ENCODE measurements at regions not wholly inside any gene's neighbourhood (a gene's known extent, or its start where the extent isn't known, plus 50 kb on each side); places are given as distances from the start of the nearest gene placed in this dataset.
"Not testable (repeated sequence)": the region's sequence is repeated elsewhere in the genome, so short reads cannot be mapped to it uniquely, and the experiment has no call there.

DNA sequence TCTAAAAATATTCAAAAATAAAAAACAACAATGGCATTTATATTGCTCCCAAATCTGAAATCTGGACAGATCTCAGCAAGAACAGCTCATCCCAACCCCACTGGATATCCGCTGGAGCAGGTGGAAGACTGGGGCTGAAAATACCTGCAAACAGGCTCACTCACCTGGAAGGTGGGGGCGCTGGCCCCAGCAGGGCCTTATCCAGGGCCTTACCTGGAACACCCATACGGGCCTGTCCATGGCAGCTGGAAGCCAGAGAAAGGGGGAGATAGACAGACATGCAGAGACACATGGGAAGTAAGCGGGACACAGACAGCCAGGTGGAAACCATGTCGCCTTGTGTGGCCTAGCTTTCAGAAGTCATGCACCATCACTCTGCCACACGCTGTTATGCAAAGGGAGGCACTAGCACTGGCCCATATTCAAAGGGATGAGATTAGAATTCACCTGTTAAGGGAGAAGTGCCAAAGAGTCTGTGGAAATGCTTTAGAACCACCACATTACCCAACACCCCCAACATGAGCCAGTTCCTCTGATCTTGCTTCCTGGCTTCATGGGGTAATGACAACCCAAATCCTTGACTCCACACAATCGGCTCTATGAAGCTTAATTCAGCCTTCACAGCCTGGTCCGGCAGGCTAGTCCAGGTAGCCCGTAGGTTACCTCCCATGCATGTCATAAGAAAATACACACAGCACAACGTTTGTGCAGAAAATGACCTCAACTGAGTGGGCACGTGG is 99.0 kb upstream of the CDYL start:
- peak in 1 of 2 donors; percentile 9 for DNase-seq

DNA sequence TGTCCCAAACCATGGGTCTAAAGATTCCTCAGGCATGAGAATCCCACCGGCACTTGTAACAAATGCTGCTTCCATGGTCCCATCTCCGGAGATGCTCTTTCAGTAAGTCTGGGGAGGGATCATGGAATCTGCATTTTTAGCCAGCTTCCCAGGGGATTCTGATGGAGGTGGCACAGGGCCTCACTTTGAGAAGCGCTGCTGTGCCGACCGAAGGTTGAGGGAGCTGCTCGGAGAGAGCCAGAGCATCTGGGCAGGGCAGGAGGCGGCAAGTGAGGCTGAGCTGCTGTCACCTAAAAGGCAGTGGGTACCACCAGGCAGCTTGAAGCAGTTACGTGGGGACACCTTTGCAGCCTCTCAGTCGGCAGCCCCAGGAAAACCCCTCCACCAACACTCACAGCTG is 100.2 kb upstream of the CDYL start:
- DNase-seq = no peak

DNA sequence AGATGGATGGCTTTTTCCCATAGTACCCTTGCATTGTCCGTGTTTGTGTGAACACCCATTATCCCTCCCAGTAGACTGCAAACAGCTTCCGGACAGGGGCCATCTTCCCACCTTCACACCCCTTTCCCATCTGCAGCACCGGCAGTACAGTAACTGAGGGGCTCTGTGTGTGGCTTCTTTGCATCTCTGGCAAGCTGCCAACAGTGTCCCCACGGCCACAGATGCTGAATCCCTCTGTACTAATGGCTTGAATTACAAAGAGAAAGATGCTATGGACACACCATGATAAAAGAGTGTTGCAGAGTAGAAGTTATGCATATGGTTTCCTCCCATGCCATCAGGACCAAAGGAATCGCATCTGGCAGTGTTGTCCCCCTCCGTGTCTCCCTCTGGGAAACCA is 101.1 kb upstream of the CDYL start:
- DNase-seq = no peak

DNA sequence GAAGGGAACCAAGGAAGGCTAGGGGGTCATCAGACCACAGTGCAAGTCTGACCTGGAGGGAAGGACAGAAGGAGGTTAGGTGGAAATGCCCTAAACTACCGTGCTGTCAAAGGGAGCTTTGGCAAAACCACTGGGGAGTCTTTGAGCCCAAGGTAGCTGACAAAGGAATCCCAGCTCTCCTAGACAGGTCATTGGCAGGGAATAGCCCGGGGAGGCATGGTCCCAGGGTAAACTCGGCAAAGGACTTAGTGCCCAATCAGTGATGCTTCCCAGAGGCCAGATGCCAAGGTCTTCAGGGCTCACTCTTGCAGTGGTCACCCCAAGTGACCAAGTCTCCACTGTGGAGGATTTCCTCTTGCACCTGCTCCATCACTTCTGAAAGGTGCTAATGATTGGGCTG is 102.3 kb upstream of the CDYL start:
- DNase-seq = no peak

DNA sequence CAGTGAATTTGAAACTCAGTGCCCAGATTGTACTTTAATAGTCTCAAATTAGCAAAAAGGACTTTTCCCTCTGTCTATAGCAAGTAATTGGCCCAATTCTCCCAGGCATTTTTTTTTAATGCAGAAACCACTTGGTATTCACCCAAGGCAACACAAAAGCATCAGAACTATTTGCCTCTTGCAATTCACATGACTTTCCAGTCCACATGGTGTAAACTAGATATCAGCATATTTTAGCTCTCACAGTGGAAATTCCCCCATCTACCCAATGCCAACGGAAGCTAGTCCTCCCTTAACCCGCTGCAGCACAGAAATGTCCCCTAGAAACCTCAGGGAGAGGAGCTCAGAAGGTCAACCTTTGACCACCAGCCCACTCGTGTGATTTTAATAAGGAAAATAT is 103.4 kb upstream of the CDYL start:
- no peak for DNase-seq

DNA sequence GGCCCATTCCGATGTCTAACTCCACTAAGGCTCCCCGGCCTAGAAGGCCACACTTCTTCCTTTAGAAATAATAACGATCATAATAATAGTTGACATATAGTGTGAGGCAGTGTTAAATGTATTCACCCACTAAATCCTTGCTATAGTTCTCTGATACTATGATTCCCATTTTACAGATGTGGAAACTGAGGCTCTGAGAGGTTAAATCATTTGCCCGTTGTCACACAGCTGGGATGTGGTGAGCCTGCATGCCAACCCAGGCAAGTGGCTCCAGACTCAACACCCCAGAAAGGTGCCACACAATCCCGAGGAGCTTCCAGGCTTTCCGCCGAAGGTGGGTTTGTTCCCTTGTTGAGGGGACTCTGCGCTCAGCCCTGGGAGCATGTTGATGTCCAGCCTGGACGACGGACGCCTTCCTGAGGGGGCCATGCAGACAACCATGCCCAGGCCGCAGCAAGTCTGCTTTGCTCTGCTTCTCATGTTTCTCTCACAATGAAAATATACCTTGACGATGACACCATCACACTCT is 104.6 kb upstream of the CDYL start:
- no peak for DNase-seq

DNA sequence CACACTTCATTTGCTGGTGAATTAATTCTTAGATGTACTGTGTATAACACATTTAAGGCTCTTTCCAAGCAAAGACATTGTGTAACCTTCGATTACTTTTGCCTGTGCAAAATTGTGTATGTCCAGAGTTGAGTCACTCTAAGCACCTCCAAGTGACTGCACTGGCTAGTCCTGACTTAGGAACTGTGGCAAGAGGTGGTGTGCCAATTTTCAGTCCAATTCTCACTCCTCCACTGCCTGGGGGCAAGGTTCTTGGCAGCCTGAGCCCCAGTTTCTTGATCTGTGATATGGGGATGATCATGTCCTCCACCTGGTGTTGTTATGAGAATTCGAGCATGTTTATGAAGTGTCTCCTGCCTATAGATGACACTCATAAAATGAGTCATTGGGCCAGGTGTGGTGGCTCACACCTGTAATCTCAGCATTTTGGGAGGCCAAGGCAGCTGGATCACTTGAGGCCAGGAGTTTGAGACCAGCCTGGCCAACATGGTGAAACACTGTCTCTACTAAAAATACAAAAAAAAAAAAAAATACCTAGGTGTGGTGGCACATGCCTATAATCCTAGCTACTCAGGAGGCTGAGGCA is 105.3 kb upstream of the CDYL start:
- no peak for DNase-seq

DNA sequence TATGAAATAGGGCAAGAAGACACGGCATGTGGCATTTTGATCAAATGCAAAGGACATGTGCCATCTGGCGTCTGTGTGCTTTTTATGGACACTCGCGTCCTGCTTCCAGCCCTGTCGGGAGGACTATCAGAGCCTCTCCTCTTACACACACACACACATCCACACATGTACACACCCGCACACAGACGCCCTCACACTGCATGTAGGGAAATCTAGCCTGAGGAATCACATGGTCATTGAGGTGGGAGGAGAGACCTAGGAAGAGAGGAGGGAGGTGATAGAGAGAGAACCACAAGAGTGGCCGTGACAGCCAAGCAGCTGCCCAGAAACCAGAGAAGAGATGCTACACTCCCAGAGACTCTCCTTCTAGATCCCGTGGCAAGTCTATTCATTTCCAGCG is 105.9 kb upstream of the CDYL start:
- no peak for DNase-seq

DNA sequence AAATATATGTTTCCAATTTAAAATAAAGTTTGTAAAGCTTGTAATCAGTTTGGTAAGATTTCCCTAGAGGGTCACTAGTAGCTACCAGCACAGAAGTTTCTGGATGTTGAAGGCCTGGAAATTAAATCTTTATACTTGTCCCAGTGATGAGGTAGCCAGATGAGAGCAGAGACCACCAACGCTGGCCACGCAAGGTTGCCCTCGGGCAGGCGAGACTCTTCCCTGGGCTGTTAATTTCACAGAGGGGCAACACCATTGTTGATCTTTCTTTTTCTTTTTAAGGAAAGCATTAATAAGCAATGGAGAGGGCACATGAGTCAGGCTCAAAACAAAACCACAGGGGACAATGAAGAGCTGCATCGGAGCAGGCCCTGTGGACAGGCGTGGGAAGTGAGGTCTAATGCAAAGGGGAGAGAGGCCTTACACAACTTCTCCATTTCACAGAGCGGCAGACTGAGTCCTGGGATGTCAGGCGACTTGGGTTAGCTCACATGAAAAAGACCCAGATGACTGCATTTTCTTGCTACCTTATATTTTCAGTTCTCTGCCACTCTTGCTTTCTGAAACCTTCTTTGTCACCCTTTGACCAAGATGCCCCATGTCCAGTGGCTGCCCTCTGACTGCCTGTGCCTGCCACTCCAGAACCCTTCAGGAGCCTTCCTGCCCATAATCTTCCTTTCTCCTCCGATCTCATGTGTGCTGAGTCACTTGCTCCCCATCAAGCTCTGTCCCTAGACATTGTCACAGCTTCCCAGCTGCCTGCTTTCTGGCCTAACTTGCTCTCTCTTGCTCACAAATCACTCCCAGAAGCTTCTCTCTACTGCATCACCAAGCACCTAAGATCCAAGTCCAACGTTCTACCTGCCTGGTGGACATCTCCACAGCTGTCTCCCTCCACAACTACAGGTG is 107.7 kb upstream of the CDYL start:
- DNase-seq = peak; percentile 42 to 50

DNA sequence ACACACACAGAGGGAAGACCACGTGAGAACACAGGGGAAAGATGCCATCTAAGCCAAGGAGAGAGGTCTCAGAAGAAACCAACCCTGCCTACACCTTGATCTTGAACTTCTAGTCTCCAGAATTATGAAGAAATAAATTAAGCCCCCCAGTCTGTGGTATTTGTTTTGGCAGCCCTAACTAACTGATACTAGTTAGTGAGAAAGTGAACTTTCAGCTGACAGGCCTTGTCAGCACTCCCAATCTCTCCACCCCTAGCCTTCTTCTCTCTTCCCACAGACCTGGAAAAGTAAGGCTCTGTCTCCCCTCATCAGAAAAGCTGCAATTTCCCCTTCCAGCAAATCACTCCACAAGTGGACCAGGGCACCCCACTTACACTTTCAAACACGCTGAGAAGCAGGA is 108.6 kb upstream of the CDYL start:
- no peak for DNase-seq

DNA sequence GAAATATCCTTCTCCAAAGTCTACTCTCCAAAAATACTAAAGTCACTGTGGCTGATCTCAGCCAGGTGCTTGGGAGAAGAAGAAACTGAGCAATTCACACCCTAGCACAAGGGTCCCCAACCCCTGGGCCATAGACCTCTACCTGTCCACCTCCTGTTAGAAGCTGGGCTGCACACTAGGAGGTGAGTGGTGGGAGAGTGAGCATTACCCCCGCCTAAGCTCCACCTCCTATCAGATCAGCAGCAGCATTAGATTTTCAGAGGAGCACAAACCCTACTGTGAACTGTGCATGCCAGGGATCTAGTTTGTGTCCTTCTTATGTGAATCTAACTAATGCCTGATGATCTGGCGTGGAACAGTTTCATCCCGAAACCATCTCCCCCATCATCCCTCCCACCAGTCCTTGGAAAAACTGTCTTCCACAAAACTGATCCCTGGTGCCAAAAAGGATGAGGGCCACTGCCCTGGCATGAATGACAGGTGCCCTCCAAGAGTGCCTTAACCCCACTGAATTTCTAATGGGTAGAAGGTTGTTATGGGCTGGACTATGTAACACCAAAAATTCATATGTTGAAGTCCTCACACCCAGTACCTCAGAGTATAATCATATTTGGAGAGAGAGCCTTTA is 109.2 kb upstream of the CDYL start:
- DNase-seq = no peak

DNA sequence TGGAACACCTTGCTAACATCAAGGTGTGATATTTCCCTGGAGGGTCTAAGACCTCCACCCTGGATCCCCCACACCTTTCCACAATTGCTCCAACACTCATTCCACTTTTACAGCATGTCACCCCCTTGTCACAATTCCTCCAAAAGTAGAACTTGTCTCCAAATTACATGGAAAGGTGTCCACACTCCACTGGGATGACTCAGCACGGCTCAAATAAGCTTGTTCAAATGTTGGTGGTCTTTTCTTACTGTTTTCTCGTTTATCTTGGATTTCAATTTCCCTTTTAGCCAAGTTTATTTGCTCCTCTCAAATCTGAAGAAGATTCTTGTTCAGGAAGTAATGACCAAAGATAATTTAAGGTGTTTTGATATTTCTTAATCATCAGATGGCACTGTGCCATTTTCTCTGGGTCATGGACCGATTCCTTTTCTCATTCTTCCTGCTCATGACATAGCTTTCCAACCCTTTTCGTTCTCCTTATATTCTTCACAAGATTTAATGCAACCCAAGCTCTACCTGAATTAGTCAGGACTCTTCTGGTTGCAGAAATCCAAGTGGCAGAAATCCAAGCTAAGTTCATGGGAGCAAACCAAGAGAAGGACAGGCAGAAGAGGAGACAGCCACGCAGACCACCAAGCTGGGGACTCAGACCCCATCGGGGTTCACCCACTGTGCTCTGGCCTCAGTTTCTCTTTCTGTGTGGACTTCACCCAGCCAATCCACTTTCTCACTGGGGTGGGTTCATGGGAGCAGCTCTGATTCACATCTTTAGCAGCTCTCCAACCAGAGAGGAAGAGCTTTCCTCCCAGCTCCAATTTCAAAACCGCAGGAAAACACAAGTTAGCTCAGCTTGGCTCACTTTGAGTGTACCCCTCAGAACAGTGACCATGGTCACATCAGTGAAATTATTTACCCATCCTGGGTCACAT is 110.5 kb upstream of the CDYL start:
- no peak for DNase-seq

DNA sequence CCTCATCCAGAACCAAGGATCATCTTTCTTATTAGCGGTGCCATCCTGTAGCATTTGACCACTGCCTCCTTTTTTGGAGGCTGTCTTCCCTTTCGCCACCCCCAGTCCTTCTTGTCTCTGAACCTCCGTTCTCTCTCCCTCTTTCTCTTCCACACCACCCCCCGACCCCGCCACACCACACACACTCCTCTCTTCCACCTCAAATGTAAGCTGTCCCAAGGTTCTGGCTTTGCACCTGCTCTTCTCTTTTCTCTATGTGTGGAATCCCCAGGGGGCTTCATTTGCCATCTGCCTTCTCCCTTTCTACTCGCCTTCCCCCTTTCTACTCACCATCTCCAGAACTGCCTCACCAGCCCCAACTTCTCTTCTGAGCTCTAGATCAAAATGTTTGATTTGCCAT is 111.3 kb upstream of the CDYL start:
- DNase-seq = no peak

DNA sequence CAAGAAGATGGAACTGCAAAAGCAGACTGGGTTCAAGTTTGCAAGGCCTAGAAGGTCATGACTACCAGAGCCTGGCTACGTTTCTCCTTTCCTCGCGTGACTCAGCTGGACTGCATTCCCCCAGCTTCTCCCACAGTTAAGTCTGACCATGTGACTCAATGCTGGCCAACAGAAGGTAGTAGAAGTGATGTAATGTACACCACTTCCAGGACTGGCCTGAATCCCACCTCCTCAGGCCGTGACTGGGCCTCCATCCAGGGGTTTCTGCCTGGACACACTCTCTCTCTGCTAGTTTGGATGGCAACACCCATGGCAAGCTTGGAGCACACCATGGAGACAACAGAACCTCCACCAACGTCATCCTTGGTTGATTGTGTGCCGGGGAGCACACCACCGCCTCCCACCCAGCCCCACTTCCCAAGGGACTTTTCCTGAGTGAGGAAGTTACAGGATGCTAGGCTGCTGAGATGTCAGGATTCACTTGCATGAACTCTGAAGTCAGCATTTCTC is 112.0 kb upstream of the CDYL start:
- DNase-seq = peak in 1 of 2 donors; percentile 49

DNA sequence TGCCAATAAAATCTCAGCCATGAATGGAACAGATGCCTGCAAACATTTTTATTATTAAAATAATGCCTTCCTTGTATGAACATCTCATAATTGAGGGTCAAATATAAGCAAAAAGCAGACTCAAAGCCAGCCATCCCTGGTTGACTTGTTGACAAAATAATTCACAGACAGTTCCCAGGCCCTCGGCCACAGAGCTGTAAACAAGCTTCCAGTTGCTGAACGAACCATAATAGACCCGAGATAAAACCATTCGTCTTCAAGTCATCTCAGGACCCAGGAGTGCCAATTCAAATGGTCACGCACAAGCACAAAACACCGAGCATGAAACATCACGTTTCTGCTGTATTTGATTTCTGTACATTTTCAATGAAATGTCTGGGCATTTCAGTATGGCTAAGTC is 113.3 kb upstream of the CDYL start:
- no peak for DNase-seq

DNA sequence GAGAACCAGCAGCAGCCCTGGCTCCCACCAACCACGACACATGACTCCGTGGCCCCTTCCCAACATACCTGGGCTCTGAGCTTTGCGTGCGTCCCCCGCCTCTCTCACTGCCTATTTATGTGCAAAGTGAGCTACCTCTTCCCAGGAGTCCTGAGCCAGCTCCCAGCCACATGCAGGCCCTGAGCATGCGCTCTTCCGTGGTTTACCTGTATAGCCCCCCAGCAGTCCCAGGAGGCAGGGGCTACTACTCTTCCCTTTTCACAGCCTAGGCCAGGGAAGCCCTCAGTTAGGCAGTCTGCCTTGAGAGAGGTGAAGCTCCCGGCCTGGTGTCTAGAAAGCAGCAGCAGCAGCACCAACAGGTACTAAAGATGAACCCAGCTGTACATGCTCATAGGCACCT is 114.8 kb upstream of the CDYL start:
- no peak for DNase-seq

DNA sequence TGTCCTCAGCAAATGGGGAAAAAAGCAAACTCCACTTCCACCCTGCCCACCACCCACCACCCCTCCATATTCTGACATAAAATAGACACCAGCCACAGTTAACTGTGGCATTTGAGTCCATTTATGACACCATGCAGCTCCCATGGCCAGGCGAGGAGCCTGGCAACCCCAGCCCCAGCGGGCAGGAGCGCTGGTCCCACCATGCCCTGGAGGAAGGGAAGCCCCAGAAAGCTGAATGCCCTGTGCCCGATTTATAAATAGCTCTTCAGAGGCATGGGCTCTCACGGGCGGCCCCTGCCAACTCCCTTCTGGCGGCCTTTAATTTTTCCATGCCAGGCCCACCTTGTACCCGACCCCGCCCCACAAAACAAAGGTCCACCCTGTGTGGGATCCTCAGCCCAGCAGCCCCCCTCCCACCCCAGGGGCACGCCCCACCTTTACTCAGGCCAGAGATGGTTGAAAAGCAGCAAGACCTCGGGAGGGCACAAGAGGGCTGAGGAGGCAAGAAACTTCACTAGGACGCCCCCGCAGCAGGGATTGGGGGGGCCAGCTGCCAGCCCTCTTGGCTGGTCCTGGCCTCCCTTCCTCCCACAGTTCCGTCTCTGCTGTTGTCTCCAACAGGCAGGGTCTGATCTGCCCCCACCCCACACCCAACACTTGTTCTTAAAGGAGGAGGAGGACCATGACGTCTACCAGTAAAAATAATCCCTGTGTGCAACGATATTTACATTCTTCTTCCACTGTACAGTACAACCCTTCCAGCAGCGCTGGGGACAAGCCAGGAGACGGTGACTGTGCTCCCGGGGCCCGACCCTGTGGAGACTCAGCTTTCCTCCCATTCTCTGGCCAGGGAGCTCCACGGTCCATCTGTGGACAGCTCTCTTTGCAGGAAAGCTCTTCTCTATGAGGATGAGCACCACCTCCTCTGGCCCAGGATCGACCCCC is 115.6 kb upstream of the CDYL start:
- DNase-seq = no peak

DNA sequence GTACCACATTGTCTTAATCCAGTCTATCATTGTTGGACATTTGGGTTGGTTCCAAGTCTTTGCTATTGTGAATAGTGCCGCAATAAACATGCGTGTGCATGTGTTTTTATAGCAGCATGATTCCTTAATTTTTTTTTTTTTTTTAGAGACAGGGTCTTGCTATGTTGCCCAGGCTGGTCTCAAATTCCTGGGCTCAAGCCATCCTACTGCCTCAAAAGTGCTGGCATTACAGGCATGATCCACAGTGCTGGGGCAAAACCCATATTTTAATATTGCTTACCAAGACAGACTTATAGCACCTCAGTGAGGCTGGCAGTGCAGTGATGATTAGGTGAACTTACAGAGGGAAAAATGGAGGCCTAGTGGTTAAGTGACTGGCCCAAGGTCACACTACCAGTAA is 116.5 kb upstream of the CDYL start:
- not testable (repeated sequence) for DNase-seq

DNA sequence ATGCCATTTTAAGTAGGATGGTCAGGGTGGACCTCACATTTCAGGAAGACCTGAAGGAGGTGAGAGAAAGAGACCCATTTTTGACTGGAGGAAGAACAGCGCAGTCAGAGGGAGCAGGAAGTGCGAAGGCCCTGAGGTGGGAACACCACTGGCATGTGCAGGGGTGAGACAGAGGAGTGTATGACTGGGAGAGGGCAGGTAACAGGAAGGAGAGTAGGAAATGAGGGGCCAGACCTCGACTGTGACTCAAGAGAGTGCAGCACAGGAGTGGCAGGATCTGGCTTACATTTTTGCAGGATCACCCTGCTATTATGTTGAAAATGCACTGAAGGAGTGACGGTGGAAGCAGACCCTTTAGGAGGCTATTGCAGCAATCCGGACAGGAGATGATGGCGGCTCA is 117.7 kb upstream of the CDYL start:
- no peak for DNase-seq

DNA sequence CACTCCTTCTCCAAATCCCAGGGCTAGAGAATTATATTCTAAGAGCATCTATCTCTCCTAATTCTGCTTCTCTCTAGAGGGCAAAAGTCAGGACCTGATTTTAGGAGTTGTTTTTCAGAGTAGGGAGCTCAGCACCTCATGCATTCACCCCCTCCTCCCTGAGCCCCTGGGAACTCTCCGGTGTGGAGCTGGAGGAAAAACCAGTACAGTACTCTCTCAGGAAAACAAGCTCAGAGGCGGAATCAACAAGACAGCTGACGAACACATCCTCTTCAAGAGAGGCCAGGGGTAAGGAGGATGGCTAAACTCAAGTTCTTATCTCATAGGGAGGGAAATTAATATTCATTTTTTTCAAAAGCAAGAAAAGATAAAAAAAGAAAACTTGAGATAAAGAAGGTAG is 120.1 kb upstream of the CDYL start:
- no peak for DNase-seq

All from inflammatory macrophage (primary cell).